RWPE1 (cell line): ENCODE measurements at regions not wholly inside any gene's neighbourhood (a gene's known extent, or its start where the extent isn't known, plus 50 kb on each side); places are given as distances from the start of the nearest gene placed in this dataset.

Experiments used
- CTCF ChIA-PET: fragments of 350-600 bp; sonication (Branson Sonifier 250); formaldehyde crosslinking; extraction: SDS; loops from one replicate; lab custom pipeline; 2021; lab: Yijun Ruan, JAX
- POLR2A ChIA-PET: fragments of 400-600 bp; formaldehyde crosslinking; extraction: SDS; loops from one replicate; lab custom pipeline; 2020; ENCODE audit warnings: antibody characterized with exemption; ENCODE audit not compliant: low non-redundant PET; lab: Yijun Ruan, JAX
- DNase-seq: peaks from one replicate; pipeline ENCODE4 v3.0.0; 2012; ENCODE audit warnings: low spot score
- H3K27ac ChIP-seq: fragments of 450-650 bp; 2 replicates; pipeline ENCODE4 v1.5.1; 2017
- TF ChIP-seq, protein P1 (sequence below): fragments of 450-650 bp; conservative IDR thresholded peaks from 2 replicates; pipeline ENCODE4 v1.5.1; 2017; ENCODE audit warnings: low read depth, mild to moderate bottlenecking

DNA sequence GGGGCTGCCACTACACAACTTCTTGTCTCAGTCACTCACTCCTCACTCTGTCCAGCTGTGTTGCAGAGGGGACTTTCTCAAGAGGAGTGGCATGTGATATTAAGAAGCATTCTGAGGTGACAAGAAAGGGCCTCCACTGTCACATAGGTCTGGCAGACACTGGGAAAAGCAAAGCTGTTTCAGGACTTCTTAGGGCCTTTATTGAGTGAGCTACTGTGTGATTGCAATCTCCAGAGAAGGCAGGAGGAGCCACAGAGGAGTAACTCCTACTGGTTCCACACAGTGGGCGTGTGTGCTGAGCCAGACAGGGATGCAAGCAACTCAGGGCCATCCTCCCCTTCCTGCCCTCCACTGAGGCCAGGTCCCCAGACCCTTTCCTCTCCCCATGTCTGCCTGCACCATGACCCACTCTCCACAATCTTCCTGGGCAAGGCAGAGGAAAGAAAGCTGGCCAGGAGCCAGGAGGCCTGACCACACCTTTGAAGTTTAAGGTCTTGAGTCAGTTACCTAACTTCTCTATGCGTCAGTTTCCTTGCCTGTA is 262.0 kb upstream of the ZMIZ1 start:
- ChIA-PET POLR2A (no interaction called here), CTCF (no interaction called here)

DNA sequence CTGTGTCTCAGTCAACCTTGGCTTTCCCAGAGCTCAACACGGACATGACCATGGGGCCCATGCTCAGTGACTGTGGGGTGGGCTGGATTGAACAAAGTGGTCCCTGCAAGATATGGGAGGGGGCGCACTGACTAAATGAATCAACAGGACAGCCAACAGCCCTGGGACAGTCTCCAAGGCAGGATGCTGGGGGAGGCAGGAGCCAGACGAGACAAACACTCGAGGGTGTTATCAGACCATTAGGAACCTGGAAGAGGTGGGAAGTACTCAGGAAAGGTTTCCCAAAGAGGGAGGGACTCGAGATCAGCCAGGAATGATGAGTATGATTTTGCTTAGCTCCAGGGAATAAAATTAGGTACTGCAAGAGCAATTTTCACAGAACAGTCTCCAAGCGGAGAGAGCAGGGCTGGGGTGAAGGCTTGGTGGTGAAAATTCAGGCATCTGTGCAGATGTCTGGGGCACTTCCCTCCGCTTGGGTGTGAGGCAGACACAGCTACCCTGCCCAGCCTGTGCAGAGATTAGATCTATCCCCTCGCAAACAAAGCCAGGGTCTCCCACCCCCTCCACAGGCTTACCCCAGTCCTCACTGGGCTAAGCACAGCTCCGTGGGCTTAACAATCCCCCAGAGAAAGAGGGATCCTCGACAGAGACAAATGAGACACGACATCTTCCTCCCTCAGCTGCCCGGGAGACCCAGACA is 261.1 kb upstream of the ZMIZ1 start:
- TF ChIP-seq, protein P1, sequence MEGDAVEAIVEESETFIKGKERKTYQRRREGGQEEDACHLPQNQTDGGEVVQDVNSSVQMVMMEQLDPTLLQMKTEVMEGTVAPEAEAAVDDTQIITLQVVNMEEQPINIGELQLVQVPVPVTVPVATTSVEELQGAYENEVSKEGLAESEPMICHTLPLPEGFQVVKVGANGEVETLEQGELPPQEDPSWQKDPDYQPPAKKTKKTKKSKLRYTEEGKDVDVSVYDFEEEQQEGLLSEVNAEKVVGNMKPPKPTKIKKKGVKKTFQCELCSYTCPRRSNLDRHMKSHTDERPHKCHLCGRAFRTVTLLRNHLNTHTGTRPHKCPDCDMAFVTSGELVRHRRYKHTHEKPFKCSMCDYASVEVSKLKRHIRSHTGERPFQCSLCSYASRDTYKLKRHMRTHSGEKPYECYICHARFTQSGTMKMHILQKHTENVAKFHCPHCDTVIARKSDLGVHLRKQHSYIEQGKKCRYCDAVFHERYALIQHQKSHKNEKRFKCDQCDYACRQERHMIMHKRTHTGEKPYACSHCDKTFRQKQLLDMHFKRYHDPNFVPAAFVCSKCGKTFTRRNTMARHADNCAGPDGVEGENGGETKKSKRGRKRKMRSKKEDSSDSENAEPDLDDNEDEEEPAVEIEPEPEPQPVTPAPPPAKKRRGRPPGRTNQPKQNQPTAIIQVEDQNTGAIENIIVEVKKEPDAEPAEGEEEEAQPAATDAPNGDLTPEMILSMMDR = no peak
- no peak overlapping the region; the same call in 1 of the 2 replicates for H3K27ac ChIP-seq
- no peak for DNase-seq
- ChIA-PET POLR2A (no interaction called here), CTCF (interaction anchor here (0.6 kb wide), 1 partner anchor 167 kb away, joined by 3 read pairs; no protein-coding TSS in a partner anchor)

More for the DNA sequence above, 262.0 kb upstream of the ZMIZ1 start:
- DNase-seq = peak; percentile 19
- H3K27ac ChIP-seq = no peak overlapping the region; the same call in 1 of the 2 replicates
- TF ChIP-seq, protein P1 = no peak

GRCh38 chr10:78808286-78808685 is 260.5 kb upstream of the ZMIZ1 start:
- DNase-seq = no peak
- TF ChIP-seq, protein P1 = no peak
- no peak overlapping the region for H3K27ac ChIP-seq
- ChIA-PET CTCF (no interaction called here), POLR2A (no interaction called here)

DNA sequence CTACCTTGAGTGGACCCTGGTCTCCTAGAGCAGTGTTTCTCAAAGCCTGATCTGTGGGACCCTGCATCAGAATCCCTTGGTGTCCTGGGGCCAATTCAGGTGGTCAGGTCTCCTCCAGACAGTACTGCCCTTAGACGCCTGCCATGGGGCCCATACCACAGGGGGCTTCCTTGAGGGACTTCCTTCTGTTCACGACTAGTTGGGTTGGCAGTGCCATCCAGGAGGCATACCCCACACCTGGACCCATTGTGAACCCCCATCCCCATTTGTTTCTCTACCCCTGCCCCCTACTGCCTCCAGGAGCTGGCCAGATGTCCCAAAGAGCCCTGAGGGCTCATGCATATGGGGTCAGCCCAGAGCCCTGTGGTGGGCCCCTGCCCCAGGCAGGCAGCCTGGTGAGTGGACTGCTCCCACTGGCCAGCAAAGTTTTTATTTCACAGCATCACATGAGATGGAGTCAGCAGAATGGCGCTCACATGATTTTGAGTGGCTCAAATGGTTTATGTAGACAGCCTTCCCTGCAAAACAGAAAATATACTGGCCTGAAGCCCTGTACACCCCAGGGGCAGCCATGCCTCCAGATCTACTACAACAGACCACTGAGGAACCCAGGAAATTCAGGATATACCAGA is 259.9 kb upstream of the ZMIZ1 start:
- H3K27ac ChIP-seq = no peak overlapping the region
- CTCF ChIA-PET = no interaction called here
- no peak for DNase-seq
- POLR2A ChIA-PET = no interaction called here
- TF ChIP-seq, protein P1 = no peak

DNA sequence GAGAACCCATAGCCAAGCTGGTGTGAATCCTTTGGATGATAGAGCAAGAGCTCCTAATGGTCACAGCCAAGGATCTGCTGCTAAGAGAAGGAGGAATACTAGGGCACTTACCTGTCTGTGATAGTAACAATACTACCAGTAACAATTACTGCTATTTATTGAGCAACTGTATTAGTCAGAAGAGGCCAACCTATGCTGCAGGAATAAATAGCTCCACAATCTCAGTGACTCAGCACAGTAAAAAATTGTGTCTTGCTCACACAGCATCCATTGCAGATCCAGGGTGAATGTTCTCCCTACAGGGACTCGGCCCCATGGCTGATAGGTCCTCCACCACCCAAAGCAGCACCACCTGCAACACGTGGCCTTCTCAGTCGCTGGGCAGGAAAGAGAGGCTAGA is 257.6 kb upstream of the ZMIZ1 start:
- DNase-seq = no peak
- no peak overlapping the region for H3K27ac ChIP-seq
- CTCF ChIA-PET = interaction anchor here (0.6 kb wide), 1 partner anchor 90 kb away, joined by 4 read pairs; no protein-coding TSS in a partner anchor
- POLR2A ChIA-PET = interaction anchor here (0.6 kb wide), 1 partner anchor 67 kb away, joined by 3 read pairs; no protein-coding TSS in a partner anchor
- TF ChIP-seq, protein P1 = no peak

DNA sequence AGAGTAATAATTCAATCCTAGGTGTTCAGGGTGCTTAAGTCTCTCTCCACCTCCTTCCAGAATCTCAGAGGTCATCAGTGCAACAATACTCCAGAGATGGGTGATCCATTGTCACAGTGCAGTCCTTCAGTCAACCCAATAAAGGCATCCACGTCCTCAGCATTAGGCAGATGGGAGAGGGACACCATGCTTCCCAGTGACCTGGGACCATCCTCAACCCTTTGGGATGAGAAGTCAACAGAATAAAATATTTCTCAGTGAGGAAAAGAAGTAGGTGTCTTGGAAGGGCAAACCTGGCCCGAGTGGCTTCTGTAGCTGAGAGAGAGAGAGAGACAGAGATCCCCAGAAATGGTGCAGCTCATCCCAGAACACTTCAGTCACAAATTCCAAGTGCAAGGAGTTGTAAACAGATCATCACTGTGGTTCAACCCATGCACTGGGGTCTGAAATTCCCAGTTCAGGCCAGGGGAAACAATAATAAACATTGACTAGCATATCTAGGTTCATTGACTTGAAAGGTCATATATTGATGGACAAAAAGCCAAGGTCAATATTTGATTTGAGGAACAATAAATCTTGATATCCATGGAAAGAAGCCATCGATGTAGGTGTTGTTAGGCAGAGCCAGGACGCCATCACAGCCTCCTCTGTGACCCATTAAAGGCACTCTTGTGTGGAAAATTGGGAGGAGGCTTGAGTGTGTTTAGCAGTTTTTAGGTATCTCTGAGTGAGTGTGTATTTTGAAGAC is 256.0 kb upstream of the ZMIZ1 start:
- no peak for DNase-seq
- CTCF ChIA-PET = no interaction called here
- POLR2A ChIA-PET = no interaction called here
- no peak overlapping the region for H3K27ac ChIP-seq
- TF ChIP-seq, protein P1 = no peak
